ENCODE measurements at regions not wholly inside any gene's neighbourhood (a gene's known extent, or its start where the extent isn't known, plus 50 kb on each side); places are given as distances from the start of the nearest gene placed in this dataset.
"Not testable (repeated sequence)": the region's sequence is repeated elsewhere in the genome, so short reads cannot be mapped to it uniquely, and the experiment has no call there.

- no peak for DNase-seq
Observed at GRCh38 chr15:62325597-62325996, 160.5 kb upstream of the C2CD4B start.

- no peak for DNase-seq
Observed at GRCh38 chr15:62326460-62327011, 161.5 kb upstream of the C2CD4B start.

GRCh38 chr15:62327406-62327805, 162.3 kb upstream of the C2CD4B start:
- DNase-seq = no peak

GRCh38 chr15:62332472-62332871, 167.4 kb upstream of the C2CD4B start:
- not testable (repeated sequence) for DNase-seq

GRCh38 chr15:62334536-62334935, 169.5 kb upstream of the C2CD4B start:
- no peak for DNase-seq

GRCh38 chr15:62337934-62338333, 172.8 kb upstream of the C2CD4B start:
- DNase-seq = no peak

GRCh38 chr15:62338497-62338896, 173.4 kb upstream of the C2CD4B start:
- no peak for DNase-seq

- DNase-seq = no peak
Observed at GRCh38 chr15:62342959-62343358, 177.9 kb upstream of the C2CD4B start.

- no peak for DNase-seq
Observed at GRCh38 chr15:62343397-62343796, 178.3 kb upstream of the C2CD4B start.

GRCh38 chr15:62344806-62345539, 179.9 kb upstream of the C2CD4B start:
- peak; percentile 25 for DNase-seq

GRCh38 chr15:62346168-62346567, 181.1 kb upstream of the C2CD4B start:
- DNase-seq = no peak

GRCh38 chr15:62348118-62348517, 183.0 kb upstream of the C2CD4B start:
- DNase-seq = no peak

GRCh38 chr15:62348623-62349022, 183.5 kb upstream of the C2CD4B start:
- no peak for DNase-seq

GRCh38 chr15:62352817-62353216, 187.7 kb upstream of the C2CD4B start:
- DNase-seq = no peak

- DNase-seq = no peak
Observed at GRCh38 chr15:62357431-62357830, 192.3 kb upstream of the C2CD4B start.

GRCh38 chr15:62359416-62359815, 194.3 kb upstream of the C2CD4B start:
- DNase-seq = no peak

GRCh38 chr15:62360332-62361097, 195.4 kb upstream of the C2CD4B start:
- DNase-seq = no peak

- no peak for DNase-seq
Observed at GRCh38 chr15:62362144-62362543, 197.1 kb upstream of the C2CD4B start.

GRCh38 chr15:62362608-62363007, 197.5 kb upstream of the C2CD4B start:
- no peak for DNase-seq

GRCh38 chr15:62363913-62364312, 198.8 kb upstream of the C2CD4B start:
- DNase-seq = no peak

- DNase-seq = no peak
Observed at GRCh38 chr15:62365795-62366442, 200.8 kb upstream of the C2CD4B start.

GRCh38 chr15:62369454-62369853, 204.4 kb upstream of the C2CD4B start:
- no peak for DNase-seq

- not testable (repeated sequence) for DNase-seq
Observed at GRCh38 chr15:62371683-62372082, 206.6 kb upstream of the C2CD4B start.
